COLO829 (cell line): ENCODE measurements at regions not wholly inside any gene's neighbourhood (a gene's known extent, or its start where the extent isn't known, plus 50 kb on each side); places are given as distances from the start of the nearest gene placed in this dataset.
A peak's percentile ranks its signal among the peaks of the same experiment; 100 is the strongest.

ENCODE experiments used
- DNase-seq: peaks from one replicate; pipeline ENCODE4 v3.0.0; 2012; ENCODE audit warnings: low spot score

- no peak for DNase-seq
Measured at GRCh38 chr3:177530908-177531307, 333.6 kb upstream of the TBL1XR1 start.

GRCh38 chr3:177536873-177537272 lies 339.6 kb upstream of the TBL1XR1 start:
- DNase-seq = no peak

GRCh38 chr3:177537612-177538011 lies 340.3 kb upstream of the TBL1XR1 start:
- no peak for DNase-seq

GRCh38 chr3:177538048-177538749 lies 340.9 kb upstream of the TBL1XR1 start:
- DNase-seq = peak; percentile 27

- no peak for DNase-seq
Measured at GRCh38 chr3:177538750-177539730, 341.8 kb upstream of the TBL1XR1 start.

- no peak for DNase-seq
Measured at GRCh38 chr3:177541541-177541940, 344.3 kb upstream of the TBL1XR1 start.

- DNase-seq = no peak
Measured at GRCh38 chr3:177545964-177546363, 348.7 kb upstream of the TBL1XR1 start.

GRCh38 chr3:177547711-177548350 lies 350.5 kb upstream of the TBL1XR1 start:
- no peak for DNase-seq

- no peak for DNase-seq
Measured at GRCh38 chr3:177550667-177551066, 353.4 kb upstream of the TBL1XR1 start.

- no peak for DNase-seq
Measured at GRCh38 chr3:177551431-177551836, 354.2 kb upstream of the TBL1XR1 start.

- DNase-seq = no peak
Measured at GRCh38 chr3:177552051-177552450, 354.8 kb upstream of the TBL1XR1 start.

- no peak for DNase-seq
Measured at GRCh38 chr3:177553012-177553411, 355.7 kb upstream of the TBL1XR1 start.

- no peak for DNase-seq
Measured at GRCh38 chr3:177553579-177553978, 356.3 kb upstream of the TBL1XR1 start.

- no peak for DNase-seq
Measured at GRCh38 chr3:177554895-177555759, 357.8 kb upstream of the TBL1XR1 start.

- no peak for DNase-seq
Measured at GRCh38 chr3:177557548-177557947, 360.3 kb upstream of the TBL1XR1 start.

- DNase-seq = no peak
Measured at GRCh38 chr3:177561365-177561764, 364.1 kb upstream of the TBL1XR1 start.

- no peak for DNase-seq
Measured at GRCh38 chr3:177561769-177562392, 364.6 kb upstream of the TBL1XR1 start.

GRCh38 chr3:177563243-177563780 lies 366.0 kb upstream of the TBL1XR1 start:
- no peak for DNase-seq

GRCh38 chr3:177563792-177564191 lies 366.5 kb upstream of the TBL1XR1 start:
- no peak for DNase-seq

- DNase-seq = no peak
Measured at GRCh38 chr3:177565981-177566380, 368.7 kb upstream of the TBL1XR1 start.

- no peak for DNase-seq
Measured at GRCh38 chr3:177567833-177568232, 370.6 kb upstream of the TBL1XR1 start.
